Testis (tissue), 2 donors: ENCODE measurements at regions not wholly inside any gene's neighbourhood (a gene's known extent, or its start where the extent isn't known, plus 50 kb on each side); places are given as distances from the start of the nearest gene placed in this dataset.
A peak's percentile ranks its signal among the peaks of the same experiment; 100 is the strongest.

Experiments
- DNase-seq: peaks from one replicate; pipeline ENCODE4 v3.0.0-alpha.2; 2019
- H3K27ac ChIP-seq, 2 donors: fragments of 200-600 bp; sonication (generic); one replicate each; pipeline ENCODE4 v1.5.1; 2019
- H3K27me3 ChIP-seq: fragments of 200-600 bp; sonication (generic); one replicate; pipeline ENCODE4 v1.5.1; 2019
- H3K36me3 ChIP-seq: fragments of 200-600 bp; sonication (generic); one replicate; pipeline ENCODE4 v1.5.1; 2017; ENCODE audit warnings: low read depth; ENCODE audit errors: missing control alignments
- H3K4me1 ChIP-seq: fragments of 200-600 bp; sonication (generic); one replicate; pipeline ENCODE4 v1.5.1; 2019
- H3K4me3 ChIP-seq, 2 donors: fragments of 200-600 bp; sonication (generic); one replicate each; pipeline ENCODE4 v1.5.1; 2017 to 2019
- H3K9me3 ChIP-seq: fragments of 200-600 bp; sonication (generic); one replicate; pipeline ENCODE4 v1.5.1; 2017
- CTCF ChIP-seq, 3 experiments: fragments of 450-650 bp in 2 of 3; fragments of 200-600 bp in 1 of 3; sonication (generic) in 1 of 3; IDR thresholded peaks; one replicate each; pipeline ENCODE4 v1.5.1; 2016 to 2019; ENCODE audit warnings: antibody characterized with exemption in 3 of 3, mild to moderate bottlenecking in 2 of 3, moderate library complexity in 1 of 3
- POLR2A ChIP-seq: fragments of 450-650 bp; IDR thresholded peaks from one replicate; pipeline ENCODE4 v1.6.1; 2017; ENCODE audit warnings: antibody characterized with exemption, mild to moderate bottlenecking, moderate library complexity
- WGBS, 2 donors: methylation state at CpG; one replicate each; pipeline ENCODE4 v1.1.5; 2018; 5-methylcytosine and 5-hydroxymethylcytosine counted together
- intact Hi-C: fragments of 100-400 bp; cut with DNase I; formaldehyde crosslinking; loops from one replicate; pipeline ENCODE4 v1.15.1; 2023; ENCODE audit warnings: low total_unique reads

- H3K4me3 ChIP-seq: no peak overlapping the region
- intact Hi-C loops: no loop called here
- DNase-seq: no peak
- no peaks in the 10 kb centered on the region for H3K4me1 ChIP-seq
- H3K9me3 ChIP-seq: no peaks in the 10 kb centered on the region
- 86% methylated on average over 2 of the region's 2 CpGs for WGBS, 2 donors
- H3K27me3 ChIP-seq: no peaks in the 10 kb centered on the region
- no peak overlapping the region for H3K27ac ChIP-seq
- no peaks in the 10 kb centered on the region for H3K36me3 ChIP-seq
- TF ChIP-seq POLR2A (no peak), CTCF (IDR thresholded peaks at IDR 0.05) (no peak)
Observed at GRCh38 chr12:82009524-82009923, 250.4 kb upstream of the PPFIA2 start.

- intact Hi-C loops: no loop called here
- Histone ChIP-seq H3K27ac (no peak overlapping the region), H3K36me3 (no peaks in the 10 kb centered on the region), H3K4me3 (no peak overlapping the region), H3K27me3 (no peaks in the 10 kb centered on the region), H3K9me3 (no peaks in the 10 kb centered on the region), H3K4me1 (no peaks in the 10 kb centered on the region)
- no peak for DNase-seq
- WGBS, 2 donors: 48 to 95% methylated on average over 1 of the region's 1 CpG
- TF ChIP-seq CTCF (IDR thresholded peaks at IDR 0.05) (no peak), POLR2A (no peak)
Observed at GRCh38 chr12:82008251-82008650, 249.1 kb upstream of the PPFIA2 start.

- WGBS, 2 donors: 69 to 74% methylated on average over 2 of the region's 2 CpGs
Observed at GRCh38 chr12:81998761-81999378, 239.7 kb upstream of the PPFIA2 start.

GRCh38 chr12:81992461-81992860 lies 233.3 kb upstream of the PPFIA2 start:
- no peaks in the 10 kb centered on the region for H3K36me3 ChIP-seq
- no peak for TF ChIP-seq POLR2A
- TF ChIP-seq CTCF (IDR thresholded peaks at IDR 0.05): no peak
- 63 to 80% methylated on average over 2 of the region's 2 CpGs for WGBS, 2 donors
- intact Hi-C loops: no loop called here
- no peaks in the 10 kb centered on the region for H3K4me1 ChIP-seq
- H3K9me3 ChIP-seq: no peaks in the 10 kb centered on the region
- no peak overlapping the region for H3K4me3 ChIP-seq
- peak; percentile 17 for DNase-seq
- no peak overlapping the region for H3K27ac ChIP-seq
- no peaks in the 10 kb centered on the region for H3K27me3 ChIP-seq

More at GRCh38 chr12:81998761-81999378, 239.7 kb upstream of the PPFIA2 start:
- no peaks in the 10 kb centered on the region for H3K9me3 ChIP-seq
- DNase-seq: no peak
- H3K27me3 ChIP-seq: no peaks in the 10 kb centered on the region
- intact Hi-C loops: no loop called here
- H3K36me3 ChIP-seq: no peaks in the 10 kb centered on the region
- no peak overlapping the region for H3K4me3 ChIP-seq
- no peaks in the 10 kb centered on the region for H3K4me1 ChIP-seq
- TF ChIP-seq CTCF (IDR thresholded peaks at IDR 0.05) (no peak), POLR2A (no peak)
- no peak overlapping the region for H3K27ac ChIP-seq

GRCh38 chr12:81991868-81992267 lies 232.7 kb upstream of the PPFIA2 start:
- intact Hi-C loops: no loop called here
- H3K4me3 ChIP-seq: no peak overlapping the region
- TF ChIP-seq POLR2A (no peak), CTCF (IDR thresholded peaks at IDR 0.05) (no peak)
- H3K27me3 ChIP-seq: no peaks in the 10 kb centered on the region
- H3K36me3 ChIP-seq: no peaks in the 10 kb centered on the region
- no peak overlapping the region for H3K27ac ChIP-seq
- no peaks in the 10 kb centered on the region for H3K9me3 ChIP-seq
- DNase-seq: no peak
- no peaks in the 10 kb centered on the region for H3K4me1 ChIP-seq
